GM18519 (cell line): ENCODE measurements at regions not wholly inside any gene's neighbourhood (a gene's known extent, or its start where the extent isn't known, plus 50 kb on each side); places are given as distances from the start of the nearest gene placed in this dataset.
A peak's percentile ranks its signal among the peaks of the same experiment; 100 is the strongest.
"Not testable (repeated sequence)": the region's sequence is repeated elsewhere in the genome, so short reads cannot be mapped to it uniquely, and the experiment has no call there.

Experiments
- ATAC-seq: cut with Tn5 transposase; IDR thresholded peaks from one replicate; pipeline ENCODE4 v1.9.1; 2021; ENCODE audit warnings: mild to moderate bottlenecking, moderate library complexity; ENCODE audit not compliant: unreplicated experiment, low FRiP score

GRCh38 chr3:30319713-30320112, 286.7 kb upstream of the TGFBR2 start:
- peak; percentile 90 for ATAC-seq

GRCh38 chr3:30320392-30320791, 286.0 kb upstream of the TGFBR2 start:
- no peak for ATAC-seq

- ATAC-seq = no peak
Measured at GRCh38 chr3:30321065-30321464, 285.3 kb upstream of the TGFBR2 start.

- ATAC-seq = not testable (repeated sequence)
Measured at GRCh38 chr3:30323649-30324048, 282.8 kb upstream of the TGFBR2 start.

GRCh38 chr3:30324587-30324986, 281.8 kb upstream of the TGFBR2 start:
- ATAC-seq = no peak

- ATAC-seq = not testable (repeated sequence)
Measured at GRCh38 chr3:30327976-30328375, 278.4 kb upstream of the TGFBR2 start.

GRCh38 chr3:30328935-30329334, 277.5 kb upstream of the TGFBR2 start:
- ATAC-seq = not testable (repeated sequence)

GRCh38 chr3:30331519-30331918, 274.9 kb upstream of the TGFBR2 start:
- no peak for ATAC-seq

GRCh38 chr3:30332196-30333021, 274.0 kb upstream of the TGFBR2 start:
- ATAC-seq = no peak

GRCh38 chr3:30333143-30333542, 273.3 kb upstream of the TGFBR2 start:
- no peak for ATAC-seq

- ATAC-seq = no peak
Measured at GRCh38 chr3:30333903-30334302, 272.5 kb upstream of the TGFBR2 start.

GRCh38 chr3:30340500-30340899, 265.9 kb upstream of the TGFBR2 start:
- no peak for ATAC-seq

- no peak for ATAC-seq
Measured at GRCh38 chr3:30341079-30341478, 265.3 kb upstream of the TGFBR2 start.

- no peak for ATAC-seq
Measured at GRCh38 chr3:30341851-30342250, 264.6 kb upstream of the TGFBR2 start.

GRCh38 chr3:30342318-30343060, 263.9 kb upstream of the TGFBR2 start:
- no peak for ATAC-seq

GRCh38 chr3:30343067-30343831, 263.2 kb upstream of the TGFBR2 start:
- ATAC-seq = no peak

- no peak for ATAC-seq
Measured at GRCh38 chr3:30343861-30344260, 262.5 kb upstream of the TGFBR2 start.

GRCh38 chr3:30344288-30344687, 262.1 kb upstream of the TGFBR2 start:
- no peak for ATAC-seq

- ATAC-seq = no peak
Measured at GRCh38 chr3:30346933-30347320, 259.5 kb upstream of the TGFBR2 start.

GRCh38 chr3:30347679-30348216, 258.7 kb upstream of the TGFBR2 start:
- ATAC-seq = peak; percentile 84

- ATAC-seq = no peak
Measured at GRCh38 chr3:30349507-30349906, 256.9 kb upstream of the TGFBR2 start.
